NCI-H1417 treated with DMSO at 0.1 percent for 48 hours (cell line): ENCODE measurements at regions not wholly inside any gene's neighbourhood (a gene's known extent, or its start where the extent isn't known, plus 50 kb on each side); places are given as distances from the start of the nearest gene placed in this dataset.
"Not testable (repeated sequence)": the region's sequence is repeated elsewhere in the genome, so short reads cannot be mapped to it uniquely, and the experiment has no call there.

Experiments
- DNase-seq: peaks from one replicate; lab custom pipeline; 2025; lab: John Stamatoyannopoulos, UW

DNA sequence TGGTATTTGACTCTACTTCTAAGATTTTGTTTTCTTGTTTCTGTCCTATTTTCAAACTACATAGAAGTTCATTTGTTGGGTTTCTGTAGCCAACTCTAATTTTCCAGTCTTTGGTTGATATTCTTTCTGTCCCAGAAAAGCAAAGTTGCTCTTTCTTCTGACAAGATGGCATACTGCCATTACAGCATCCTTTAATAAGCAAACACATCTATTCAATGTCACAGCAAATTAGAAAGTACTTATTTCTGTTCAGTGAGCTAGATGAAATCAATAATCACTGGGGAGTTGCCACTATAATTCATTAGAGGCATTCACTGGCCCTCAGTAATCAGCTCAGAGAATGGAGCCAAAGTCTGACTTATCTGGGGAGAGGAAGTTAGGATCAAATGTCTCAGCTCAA lies 1258.0 kb upstream of the IGFBP7 start:
- peak; percentile 51 for DNase-seq

DNA sequence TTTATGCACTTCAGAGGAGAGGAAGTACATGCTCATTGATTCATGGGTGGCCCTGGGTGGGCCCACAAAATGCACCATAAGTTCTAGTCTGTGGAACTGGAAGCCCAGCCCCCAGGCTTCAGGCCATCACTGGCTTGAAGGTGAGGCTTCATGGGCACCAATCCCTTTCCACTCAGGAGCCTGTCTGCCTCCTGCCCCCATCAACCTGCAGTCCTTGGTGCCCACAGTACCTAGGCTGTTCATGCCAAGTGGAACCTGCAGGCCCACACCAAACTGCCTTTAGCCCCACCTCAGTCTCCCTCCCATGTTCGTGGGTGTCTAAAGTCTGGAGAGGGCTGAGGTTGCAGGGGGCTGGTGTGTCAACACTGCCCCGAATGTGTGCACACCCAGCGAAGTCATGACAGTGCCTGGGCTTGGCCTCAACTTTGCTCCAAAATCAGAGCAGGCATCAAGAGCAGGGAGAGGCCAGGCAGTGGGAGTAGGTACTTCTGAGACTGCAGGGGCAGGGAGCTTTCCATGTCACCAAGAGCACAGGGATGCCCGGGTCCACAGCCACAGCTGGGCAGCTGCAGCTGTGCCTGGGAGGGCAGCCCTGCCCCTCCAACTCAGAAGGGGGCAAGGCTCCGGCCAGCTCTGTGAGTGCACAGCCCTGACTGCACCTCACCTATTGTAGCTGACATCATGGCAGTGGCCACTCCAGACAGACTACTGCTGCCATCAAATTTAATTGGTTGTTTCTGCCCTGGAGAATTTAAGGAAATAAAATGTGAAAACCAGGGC lies 1250.4 kb upstream of the IGFBP7 start:
- DNase-seq: no peak

DNA sequence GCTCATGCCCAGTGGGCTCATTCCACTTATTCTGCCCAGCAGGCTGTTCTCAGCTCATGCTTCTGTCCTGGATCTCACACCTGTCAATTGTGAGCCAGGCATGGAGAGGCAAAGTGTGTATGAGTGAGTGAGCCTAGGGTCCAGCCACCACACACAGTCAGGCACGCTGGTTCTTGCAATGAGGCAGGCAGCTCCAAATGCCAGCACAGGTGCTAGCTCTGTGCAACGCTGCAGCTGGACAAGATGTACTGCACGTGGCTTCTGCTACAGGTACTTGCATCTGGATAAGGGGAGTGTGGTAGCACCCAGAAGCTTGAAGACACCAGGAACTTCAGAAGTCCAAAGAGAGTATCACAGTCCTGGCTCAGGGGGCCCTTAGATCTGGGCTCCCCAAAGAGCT lies 1249.4 kb upstream of the IGFBP7 start:
- DNase-seq: no peak

DNA sequence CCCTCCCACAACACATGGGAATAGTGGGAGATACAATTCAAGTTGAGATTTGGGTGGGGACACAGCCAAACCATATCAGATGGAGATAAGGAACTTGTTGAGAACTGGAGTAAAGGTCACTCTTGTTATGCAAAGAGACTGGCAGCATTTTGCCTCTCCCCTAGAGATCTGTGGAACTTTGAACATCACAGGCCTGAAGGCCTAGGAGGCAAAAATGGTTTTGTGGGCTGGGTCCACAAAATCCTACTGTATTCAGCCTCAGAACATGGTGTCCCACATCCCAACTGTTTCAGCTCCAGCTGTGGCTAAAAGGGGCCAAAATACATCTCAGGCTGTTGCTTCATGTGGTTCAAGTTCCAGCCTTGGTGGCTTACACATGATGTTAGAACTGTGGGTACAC lies 1247.8 kb upstream of the IGFBP7 start:
- no peak for DNase-seq

DNA sequence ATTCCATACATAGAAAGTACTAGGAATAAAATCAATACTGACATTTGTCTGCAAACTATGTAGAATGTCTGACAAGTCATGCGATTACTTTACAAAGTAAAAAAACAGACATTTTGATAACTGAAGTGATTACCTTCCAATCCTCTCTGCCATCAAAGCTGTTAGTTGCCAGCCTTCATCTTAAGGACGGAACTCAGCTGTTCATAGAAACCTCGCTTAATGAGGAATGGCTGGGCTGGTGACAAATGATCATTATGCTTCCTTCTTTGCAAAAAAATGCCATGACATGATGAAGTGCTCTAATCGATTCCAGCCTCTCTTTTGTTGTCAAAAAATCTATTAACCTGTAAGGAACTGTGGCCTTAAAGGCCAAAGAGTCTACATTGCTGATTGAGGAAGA lies 1214.9 kb upstream of the IGFBP7 start:
- DNase-seq: no peak

DNA sequence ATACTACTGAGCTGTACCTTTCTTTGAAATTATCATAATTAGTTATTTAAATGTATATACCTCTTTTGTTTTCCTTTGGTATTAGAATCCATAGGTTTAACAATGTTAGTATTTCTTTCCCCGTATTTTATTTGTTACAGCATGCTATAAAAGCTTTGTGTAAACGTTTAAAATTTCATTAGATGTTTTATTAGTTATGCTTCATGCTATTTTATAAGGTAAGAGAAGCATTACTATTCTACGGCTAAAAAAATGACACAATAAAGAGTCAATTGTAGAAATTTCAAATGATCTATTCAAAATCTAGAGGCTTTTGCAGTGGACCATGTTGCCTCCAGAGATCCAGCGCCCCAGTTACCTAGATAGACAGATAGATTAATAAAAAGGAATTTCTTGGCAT lies 1203.3 kb upstream of the IGFBP7 start:
- DNase-seq: no peak

DNA sequence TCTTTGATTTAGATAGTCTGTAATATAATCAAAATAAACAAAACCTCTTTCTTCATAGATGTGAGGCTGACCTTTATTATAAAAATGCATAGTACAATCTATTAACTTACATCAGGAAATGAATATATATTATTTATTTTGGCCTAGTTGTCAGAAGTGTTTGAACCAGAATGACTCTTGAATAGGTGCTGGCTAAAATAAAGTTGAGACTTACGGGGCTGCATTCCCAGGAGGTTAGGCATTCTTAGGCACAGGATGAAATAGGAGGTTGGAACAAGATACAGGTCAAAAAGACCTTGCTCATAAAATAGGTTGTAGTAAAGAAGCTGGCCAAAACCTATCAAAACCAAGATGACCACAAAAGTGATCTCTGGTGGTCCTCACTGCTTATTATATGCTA lies 1193.3 kb upstream of the IGFBP7 start:
- DNase-seq: no peak

DNA sequence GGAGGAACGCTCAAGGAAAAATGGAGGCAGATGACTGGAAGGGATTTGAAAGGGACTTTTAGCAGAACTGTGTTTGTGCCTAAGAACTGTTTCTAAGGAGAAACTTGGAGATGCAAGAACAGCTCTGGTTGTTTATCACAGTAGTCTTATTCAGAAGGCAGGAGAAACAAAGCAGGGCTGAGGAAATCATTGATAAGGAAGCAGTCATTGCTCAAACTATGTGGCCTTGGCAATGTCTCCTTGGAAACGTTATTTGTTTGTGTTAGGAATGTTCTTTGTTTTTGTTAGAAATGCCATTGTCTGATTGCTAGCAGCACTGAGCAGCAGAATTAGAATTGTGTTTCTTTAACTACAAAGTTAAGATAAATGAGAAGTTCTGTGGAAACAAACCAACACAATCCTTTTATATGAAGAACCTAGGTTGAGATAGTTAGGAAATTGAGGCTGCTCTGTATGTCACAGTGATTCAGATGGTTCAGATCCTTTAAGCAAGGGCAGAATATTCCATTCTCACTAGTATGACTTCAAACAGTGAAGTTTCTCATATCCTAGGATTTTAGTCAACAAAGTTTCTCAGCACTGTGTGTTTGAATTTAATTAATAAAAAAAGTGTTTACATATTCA lies 1191.3 kb upstream of the IGFBP7 start:
- DNase-seq: no peak

DNA sequence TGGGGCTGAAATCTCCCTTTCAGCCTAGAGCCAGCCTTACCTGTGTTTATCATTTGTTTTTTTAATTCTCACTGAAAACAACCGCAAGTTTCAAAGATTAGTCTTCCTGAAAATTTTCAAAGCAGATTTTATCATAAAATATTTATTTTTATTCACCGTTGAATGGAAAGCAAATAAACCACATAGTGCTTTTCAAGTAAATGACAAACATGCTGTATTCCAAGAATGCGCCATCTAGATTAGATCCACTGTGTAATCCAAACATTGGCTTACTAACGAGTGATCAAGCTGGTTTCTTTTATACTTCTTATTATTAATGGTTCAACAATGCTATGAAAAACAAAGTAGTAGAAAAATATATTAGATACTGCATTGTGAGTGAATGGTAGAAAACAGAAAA lies 1176.2 kb upstream of the IGFBP7 start:
- DNase-seq: no peak

DNA sequence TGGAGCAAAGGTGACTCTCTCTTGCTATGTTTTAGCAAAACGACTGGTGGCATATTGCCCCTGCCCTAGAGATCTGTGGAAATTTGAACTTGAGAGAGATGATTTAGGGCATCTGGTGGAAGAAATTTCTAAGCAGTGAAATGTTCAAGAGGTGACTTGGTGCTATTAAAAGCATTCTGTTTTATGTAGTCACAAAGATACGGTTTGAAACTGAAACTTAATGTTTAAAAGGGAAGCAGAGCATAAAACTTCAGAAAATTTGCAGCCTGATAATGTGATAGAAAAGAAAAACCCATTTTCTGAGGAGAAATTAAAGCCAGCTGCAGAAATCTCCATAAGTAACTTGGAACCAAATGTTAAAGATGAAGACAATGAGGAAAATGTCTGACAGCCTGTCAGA lies 1170.7 kb upstream of the IGFBP7 start:
- DNase-seq: not testable (repeated sequence)

DNA sequence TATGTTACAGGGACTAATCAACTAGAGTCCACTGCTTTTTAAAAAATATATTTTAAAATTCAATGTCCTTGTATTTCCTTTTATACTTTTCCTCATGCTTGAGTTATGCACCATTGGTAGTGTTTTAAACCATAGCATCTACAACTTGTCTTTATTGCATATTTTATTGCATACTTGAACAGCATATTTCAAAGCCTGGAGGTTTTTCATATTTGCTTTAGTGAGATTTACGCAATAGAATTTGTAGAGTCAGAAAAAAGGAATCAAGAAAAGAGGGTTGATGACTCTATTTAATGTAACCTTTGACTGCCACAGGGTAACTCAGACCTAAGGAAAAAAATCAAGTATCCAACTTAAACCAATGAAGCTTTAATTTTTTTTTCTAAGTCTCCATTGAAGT lies 1165.7 kb upstream of the IGFBP7 start:
- DNase-seq: no peak

DNA sequence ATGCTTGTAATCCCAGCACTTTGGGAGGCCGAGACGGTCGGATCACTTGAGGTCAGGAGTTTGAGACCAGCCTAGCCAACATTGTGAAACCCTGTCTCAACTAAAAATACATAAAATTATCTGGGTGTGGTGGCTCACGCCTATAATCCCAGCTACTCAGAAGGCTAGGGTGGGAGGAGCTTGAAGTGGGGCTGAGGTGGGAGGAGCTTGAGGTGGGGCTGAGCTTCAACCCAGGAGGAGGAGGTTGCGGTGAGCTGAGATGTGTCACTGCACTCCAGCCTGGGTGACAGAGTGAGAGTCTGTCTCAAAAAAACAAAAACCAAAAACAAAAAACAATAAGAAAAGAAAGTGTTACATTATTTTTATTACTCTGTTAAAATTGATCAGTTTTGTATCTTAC lies 1164.4 kb upstream of the IGFBP7 start:
- no peak for DNase-seq

DNA sequence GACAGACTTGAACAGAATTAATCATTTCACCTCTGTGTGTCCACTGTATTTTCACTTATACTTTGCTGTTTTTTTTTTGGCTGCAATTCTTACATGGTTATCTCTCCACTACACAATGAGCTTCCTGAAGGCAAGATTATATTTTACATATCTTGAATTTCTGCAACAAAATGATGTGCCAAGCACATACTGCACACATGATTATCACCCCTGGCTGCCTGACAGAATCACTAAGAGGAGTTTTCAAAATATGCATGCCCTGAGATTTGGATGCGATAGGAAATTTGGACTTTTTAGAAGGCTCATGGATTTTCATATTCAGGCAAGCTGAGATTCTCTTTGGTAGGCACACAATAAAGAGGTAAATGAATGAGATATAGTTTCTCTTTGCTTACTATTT lies 1162.1 kb upstream of the IGFBP7 start:
- no peak for DNase-seq

DNA sequence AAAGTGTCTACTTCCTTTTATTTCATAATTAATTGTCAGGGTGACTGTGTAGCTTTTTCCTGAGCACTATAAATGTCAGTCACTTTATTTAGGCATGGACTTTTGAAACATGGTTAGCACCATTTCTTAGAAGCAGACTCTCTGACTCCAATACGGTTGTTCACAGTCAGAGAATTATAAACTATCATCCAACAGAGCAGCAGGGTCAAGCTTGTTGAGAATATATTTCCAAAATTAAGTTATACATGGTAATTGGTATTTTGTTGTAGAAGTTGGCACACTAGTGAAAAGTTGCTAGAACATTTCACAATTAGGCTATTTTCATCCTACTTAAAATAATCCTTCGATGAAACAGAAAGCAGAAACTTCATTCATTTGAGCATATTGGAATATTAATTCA lies 1155.5 kb upstream of the IGFBP7 start:
- DNase-seq: no peak

DNA sequence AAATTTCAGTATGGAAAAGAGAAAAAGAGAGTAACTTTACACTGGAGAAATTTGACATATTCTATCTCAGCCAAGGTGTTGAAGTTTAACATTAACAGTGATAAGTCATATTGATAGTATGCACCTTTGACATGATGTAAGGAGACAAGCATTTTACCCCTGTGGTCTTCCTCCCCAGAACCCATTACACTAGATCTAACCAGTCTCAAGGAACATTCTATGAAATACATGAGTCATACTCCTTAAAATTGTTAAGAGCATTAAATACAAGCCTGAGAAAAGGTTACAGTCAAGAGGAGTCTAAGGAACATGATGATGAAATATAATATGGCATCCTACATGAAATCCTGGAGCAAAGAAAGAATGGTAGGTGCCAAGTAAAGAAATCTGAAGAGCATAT lies 1151.3 kb upstream of the IGFBP7 start:
- DNase-seq: no peak

DNA sequence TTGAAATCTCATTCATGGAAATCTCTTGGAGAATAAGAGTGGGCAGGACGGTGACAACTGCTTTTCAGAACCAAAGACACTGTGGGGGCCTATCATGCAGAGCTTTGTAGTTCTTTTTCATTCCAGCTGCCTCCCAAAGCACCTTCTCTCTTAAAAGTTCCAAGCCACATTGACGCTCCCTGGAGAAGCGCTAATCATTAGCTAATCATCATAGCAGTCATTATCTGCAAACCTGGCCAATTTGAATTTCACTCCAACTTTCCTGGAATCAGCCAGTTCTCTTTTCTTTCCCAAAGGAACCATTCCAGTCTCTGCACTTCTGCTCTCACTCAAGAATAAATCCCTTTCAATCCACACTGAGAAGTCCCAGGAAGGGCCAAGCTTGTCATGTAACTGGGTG lies 1144.1 kb upstream of the IGFBP7 start:
- no peak for DNase-seq

DNA sequence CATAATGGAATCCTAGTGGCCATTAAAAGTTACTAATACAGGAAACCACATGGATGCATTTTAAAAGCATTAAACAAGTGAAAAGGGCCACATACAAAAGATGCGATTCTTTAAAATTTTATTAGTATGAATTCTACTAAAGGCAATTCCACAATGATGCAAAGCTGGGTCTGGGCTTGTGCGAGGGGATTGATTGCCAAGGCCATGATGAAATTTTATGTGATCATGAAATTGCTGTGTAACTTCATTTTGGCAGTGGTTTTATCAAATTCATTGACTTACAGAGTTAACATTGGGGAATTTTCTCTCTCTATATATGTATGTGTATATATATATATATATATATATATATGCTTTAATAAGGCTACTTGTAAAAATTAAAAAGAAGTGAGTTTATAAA lies 1142.5 kb upstream of the IGFBP7 start:
- no peak for DNase-seq

DNA sequence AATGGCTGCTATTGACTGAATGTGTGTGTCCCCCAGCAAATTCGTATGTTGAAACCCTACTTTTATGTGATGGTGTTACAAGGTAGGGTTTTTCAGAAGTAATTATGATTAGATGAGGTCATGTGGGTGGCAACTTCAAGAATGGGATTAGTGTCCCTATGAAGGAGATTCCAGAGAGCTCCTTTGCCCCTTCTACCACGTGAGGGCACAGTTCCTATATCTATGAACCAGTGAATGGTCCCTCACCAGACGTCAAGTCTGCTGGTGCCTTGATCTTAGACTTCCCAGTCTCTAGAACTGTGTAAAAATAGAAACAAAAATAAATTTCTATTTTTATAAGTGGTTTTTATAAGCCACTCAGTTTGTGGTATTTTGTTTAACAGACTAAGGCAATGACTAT lies 1137.6 kb upstream of the IGFBP7 start:
- DNase-seq: no peak

DNA sequence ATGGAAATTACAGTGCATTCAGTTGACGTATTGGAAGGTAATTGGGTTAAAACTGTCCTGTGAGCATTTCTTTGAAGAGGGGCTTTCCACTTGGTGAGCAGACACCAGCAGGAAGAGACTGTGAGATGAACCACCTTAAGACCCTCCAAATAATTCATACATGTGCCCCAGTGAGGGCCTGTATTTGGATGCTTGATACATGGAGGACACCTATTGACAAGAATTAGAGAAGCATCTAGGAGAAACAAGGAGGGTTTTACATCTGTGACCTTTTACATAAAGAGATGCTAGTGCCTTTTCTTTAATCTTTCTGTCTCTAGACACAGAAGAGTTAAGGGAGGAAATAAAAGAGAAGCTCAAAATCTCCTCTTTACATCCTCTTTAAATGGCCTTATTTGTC lies 1115.3 kb upstream of the IGFBP7 start:
- no peak for DNase-seq

DNA sequence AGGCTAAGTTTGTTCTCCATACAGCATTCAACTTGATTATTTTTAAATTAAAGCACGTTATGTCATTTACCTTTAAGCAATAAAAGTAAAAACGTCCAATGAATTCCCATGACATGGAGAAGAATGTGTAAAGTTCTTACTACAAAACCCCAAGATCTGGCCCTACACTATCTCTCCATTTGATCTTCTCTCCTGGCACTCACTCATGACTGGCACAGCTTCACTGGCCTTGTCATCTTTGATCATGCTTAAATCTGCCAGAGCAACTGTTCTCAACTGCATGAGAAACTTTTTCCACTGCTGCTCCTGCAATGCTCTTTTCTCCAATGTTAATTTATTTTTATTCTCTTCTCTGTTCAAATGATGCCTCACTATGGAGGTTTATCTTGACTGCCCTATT lies 1109.0 kb upstream of the IGFBP7 start:
- DNase-seq: no peak

DNA sequence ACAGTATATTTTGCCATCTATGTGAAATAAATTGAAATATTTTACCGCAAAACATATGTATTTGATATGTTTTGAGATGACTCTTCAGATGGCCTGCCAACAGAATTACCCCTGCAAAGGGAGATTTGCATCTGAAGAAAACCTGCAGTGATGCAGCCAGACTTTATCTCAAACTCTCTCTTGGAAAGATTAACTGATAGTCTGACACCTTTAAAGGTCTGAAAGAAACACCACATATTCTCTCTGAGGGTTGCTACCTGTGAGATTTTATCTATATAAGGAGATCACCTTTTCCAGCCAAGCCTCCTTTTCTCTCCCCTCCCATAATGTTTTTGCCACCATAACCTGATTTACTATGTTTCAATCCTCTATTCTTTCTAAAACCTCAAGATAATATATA lies 1106.3 kb upstream of the IGFBP7 start:
- no peak for DNase-seq

DNA sequence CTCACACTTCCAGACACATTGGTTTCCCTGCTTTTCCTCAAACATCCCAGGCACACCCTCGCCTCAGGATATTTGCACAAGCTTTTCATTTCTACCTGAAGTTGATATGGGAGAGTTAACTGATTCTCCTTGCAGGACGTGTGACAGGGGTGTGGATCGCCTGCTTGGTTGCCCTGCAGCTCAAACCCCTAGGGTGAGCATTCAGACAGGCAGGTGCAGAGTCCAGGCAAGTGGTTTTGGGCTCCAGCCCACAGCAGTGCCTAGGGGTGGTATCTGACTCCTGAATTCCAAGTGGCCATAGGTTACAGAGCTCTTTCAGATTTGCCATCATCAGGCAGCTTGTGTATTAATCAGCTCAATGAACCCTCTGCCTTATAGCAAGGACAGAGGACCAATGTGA lies 1104.2 kb upstream of the IGFBP7 start:
- no peak for DNase-seq

DNA sequence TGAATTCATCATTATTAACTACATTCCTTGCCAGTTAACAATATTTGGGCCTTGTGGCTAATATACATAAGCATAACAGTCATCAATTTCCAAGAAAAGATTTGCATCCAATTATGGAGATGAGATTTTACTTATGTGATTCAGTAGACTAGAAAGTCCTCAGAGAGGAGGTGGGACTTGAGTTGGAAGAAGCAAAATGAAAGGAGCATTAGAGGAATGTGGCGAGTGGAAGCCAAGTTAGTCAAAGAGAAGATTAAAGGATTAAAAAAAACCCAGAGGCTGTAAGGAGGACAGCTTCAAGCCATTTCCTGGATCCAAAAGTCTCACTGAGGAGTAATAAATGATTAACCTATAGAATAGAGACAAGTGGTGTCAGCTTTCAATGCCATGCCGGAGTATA lies 1099.4 kb upstream of the IGFBP7 start:
- no peak for DNase-seq

DNA sequence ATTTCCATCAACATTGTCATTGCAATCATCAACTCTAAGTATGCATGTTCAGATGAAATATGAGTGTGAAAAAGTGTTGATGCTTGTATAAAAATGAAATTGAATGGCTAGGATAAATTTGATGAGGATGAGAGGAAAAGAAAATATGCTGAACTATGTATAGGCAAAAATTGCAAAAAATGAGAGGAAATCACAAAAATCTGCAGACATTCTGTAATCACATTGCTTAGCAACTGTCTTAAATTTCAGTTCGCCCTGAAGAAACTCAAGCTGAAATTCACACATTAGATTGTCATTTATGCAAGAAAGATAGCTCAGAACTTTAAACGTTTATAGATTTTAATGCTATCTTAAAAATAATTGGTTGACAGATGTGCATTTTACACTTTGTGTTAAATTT lies 1098.8 kb upstream of the IGFBP7 start:
- no peak for DNase-seq
